ENCODE measurements at regions not wholly inside any gene's neighbourhood (a gene's known extent, or its start where the extent isn't known, plus 50 kb on each side); places are given as distances from the start of the nearest gene placed in this dataset.
"Not testable (repeated sequence)": the region's sequence is repeated elsewhere in the genome, so short reads cannot be mapped to it uniquely, and the experiment has no call there.

GRCh38 chr2:52429171-52429570 is 1338.4 kb upstream of the CHAC2 start:
- intact Hi-C loops (cut with DNase I) = no loop called here
- no peak for DNase-seq

DNA sequence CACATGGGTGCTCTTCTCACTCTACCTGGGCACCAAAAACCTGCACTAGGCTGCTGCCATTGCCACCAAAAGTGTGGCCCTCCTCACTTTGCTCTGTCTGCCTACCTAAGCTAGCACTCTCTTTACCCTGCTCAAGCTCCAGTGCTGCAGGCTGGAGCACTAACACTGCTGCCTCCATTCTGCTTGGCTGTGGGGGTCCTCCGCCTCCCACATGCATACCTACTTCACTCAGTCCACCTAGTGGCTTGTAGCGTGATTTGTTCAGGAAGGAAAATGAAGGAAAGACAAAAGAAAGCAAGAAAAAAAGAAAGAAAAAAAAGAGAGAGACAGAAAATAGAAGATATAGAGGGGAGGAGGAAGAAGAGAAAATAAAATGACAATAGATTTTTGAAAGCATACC is 1339.4 kb upstream of the CHAC2 start:
- intact Hi-C loops (cut with DNase I) = no loop called here
- no peak for DNase-seq

DNA sequence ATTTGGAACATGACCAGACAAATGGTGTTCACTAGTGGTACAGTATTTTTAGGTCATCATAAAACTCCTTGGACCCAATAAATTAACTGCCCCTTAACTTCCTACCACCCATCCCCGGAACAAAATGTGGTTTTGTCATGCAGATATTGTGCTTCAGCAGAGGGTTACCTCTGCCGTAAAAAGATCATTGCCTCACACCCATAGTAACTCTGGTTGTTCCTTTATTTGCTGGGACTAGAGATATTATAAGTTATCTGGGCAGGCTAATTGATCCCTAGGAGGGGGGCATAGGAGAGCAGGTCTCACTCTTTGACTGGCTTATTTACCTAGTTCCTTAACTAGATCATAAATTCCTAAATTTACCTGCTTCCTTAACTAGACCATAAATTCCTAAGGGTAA is 1343.9 kb upstream of the CHAC2 start:
- intact Hi-C loops (cut with DNase I) = no loop called here
- DNase-seq = no peak

DNA sequence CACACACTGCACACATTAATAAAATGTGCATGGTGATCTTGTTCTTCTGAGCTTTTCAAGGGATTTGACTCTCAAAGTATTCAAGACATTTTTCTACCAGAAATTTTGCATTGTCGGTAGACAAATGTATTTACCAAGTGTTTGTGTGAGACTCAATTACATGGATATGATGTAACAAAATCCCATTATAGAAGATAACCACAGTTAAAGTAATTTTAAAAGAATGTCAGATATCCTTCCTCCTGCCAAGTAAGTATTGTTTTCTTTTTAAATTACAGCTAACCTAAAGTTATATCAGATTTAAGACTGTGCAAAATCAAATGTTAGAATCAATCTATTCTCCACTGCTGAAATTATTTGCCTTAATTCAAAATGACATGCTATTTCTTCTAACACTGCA is 1344.5 kb upstream of the CHAC2 start:
- DNase-seq = no peak
- intact Hi-C loops (cut with DNase I) = no loop called here

DNA sequence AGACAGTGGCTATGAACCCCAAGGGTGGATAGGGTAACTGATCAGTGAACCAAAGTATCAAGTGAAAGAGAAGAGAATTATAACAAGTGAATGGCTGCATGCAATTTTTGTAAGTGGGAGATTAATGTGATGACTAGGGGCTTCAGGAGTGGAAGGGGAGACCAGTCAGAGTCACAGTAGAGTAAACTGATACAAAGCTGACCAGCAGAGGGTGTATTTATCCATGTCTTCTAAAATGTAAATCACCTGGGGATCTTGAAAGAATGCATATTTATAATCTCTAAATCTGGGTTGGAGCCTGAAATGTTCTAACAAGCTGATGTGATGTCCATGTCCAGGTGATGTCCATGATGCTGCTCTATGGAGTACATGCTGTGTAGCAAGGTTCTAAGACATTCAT is 1351.3 kb upstream of the CHAC2 start:
- no peak for DNase-seq
- intact Hi-C loops (cut with DNase I) = no loop called here

GRCh38 chr2:52414561-52415295 is 1352.9 kb upstream of the CHAC2 start:
- intact Hi-C loops (cut with DNase I) = no loop called here
- no peak for DNase-seq

- DNase-seq; intact Hi-C loops (cut with DNase I): not testable (repeated sequence)
These were observed 1358.1 kb upstream of the CHAC2 start for GRCh38 chr2:52409308-52410118.

DNA sequence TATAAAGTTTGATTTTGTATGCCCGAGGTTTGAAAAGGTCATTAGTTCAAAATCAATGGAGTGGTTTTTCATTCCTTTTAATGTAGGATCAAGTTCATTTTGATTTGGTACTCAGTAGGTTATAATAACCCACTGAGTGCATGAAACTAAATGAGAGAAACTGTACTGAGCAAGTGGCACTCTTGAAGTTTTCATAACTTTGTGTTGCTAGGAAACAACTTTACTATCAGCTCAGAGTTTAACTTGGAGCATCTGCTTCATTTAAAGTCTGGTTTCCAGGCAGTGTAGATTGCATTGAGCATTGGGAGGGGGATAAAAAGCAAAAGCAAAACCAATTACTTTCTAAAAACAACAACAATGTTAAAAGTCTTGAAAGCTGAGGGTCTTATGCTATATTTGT is 1361.6 kb upstream of the CHAC2 start:
- no peak for DNase-seq
- intact Hi-C loops (cut with DNase I) = no loop called here

GRCh38 chr2:52404866-52405265 is 1362.7 kb upstream of the CHAC2 start:
- DNase-seq = no peak
- intact Hi-C loops (cut with DNase I) = no loop called here

DNA sequence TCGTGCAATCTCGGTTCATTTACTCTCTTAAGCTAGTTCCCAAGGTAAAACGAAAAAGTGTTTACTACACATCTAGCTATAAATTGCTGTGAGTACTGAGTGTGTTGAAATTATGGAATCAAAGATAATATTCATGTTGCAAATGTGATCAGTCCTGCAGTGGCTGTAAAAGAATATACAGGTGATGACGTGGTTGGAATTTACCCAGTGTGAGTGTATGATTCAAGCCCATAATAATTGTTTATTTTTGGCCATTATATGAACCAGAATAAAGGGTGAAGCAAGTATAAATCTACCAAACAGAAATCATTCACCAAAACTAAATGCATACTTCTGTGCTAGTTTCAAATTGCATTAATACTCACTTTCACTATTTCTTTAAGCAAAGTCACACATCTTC is 1363.6 kb upstream of the CHAC2 start:
- intact Hi-C loops (cut with DNase I) = no loop called here
- no peak for DNase-seq

DNA sequence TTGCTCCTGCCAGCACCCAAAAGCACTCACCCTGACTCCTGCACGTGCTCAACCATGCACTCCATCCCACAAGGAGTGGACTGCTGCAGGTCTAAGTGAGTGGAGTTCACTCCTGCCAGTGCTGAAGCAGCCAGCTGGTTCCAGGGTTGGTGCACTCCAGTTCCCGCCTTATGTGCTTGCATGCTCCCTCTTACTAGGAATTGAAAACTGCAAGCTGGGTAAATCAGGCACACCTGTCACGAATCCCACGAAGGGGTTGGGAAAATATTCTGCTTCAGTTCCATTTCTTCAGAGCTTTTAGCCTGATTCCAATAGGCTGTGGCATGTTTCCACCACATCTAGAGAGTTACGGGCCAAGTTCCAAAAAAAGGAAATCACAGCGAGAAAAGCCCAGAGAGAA is 1365.5 kb upstream of the CHAC2 start:
- DNase-seq = no peak
- intact Hi-C loops (cut with DNase I) = no loop called here

GRCh38 chr2:52396836-52397235 is 1364.9 kb upstream of the NRXN1 start:
- no peak for DNase-seq
- intact Hi-C loops (cut with DNase I) = no loop called here

DNA sequence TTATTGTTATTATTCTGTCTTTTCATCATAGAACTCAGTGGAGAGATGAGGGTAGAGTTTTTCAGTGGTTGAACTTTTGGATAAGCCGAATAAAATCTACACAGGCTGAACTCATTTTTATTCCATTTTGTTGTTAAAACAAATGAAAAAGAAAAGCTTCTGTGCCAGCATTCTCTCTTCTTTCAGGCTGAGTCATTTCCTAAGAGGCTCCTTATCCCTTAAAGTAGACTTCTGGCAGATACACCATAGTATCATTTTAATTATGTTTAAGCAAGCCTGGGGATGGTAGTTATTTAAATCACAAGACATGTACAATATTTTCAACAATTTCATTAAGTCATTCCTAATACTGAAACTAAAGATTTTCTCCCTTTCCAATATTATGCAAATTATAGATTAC is 1364.0 kb upstream of the NRXN1 start:
- intact Hi-C loops (cut with DNase I) = no loop called here
- no peak for DNase-seq

DNA sequence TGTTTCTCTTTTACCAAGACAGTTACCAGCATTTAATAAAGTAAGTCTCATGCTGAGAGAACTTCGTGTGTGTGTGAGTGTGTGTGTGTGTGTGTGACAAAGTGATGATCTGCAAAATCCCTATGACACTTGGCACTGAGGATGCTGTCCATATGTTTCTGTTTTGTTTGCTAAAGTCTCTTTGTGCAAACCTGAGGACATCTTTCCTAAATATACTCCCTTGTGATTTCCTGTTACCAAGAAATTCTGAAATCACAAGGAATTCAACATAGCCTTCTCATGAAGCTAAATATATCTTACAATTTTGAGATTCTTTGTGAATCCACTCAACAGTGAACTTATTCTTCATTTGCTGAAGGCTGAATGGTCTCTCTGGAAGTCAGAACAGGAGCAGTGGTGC is 1359.7 kb upstream of the NRXN1 start:
- DNase-seq = no peak
- intact Hi-C loops (cut with DNase I) = no loop called here

DNA sequence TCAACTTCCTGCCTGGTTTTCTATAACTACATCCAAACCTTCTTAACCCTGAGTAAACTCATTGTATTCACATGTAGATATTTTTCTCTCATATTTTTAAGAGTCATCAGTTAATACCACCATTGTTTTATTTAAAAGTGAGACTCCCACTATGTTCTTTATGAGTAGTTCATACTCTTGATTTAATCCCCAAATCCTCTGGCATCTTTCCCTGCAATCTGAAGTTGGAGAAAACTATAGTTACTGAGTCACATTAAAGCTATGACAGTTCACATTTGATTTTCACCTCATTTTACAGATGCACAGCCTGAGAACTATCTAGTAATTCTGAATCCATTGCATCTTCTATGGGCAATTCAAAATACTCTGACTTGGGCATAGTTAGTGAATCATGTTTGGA is 1358.7 kb upstream of the NRXN1 start:
- no peak for DNase-seq
- intact Hi-C loops (cut with DNase I) = no loop called here

GRCh38 chr2:52387937-52388590 is 1356.1 kb upstream of the NRXN1 start:
- intact Hi-C loops (cut with DNase I) = no loop called here
- no peak for DNase-seq

GRCh38 chr2:52386433-52387030 is 1354.6 kb upstream of the NRXN1 start:
- DNase-seq = no peak
- intact Hi-C loops (cut with DNase I) = no loop called here

GRCh38 chr2:52383541-52383940 is 1351.6 kb upstream of the NRXN1 start:
- intact Hi-C loops (cut with DNase I) = no loop called here
- DNase-seq = no peak

DNA sequence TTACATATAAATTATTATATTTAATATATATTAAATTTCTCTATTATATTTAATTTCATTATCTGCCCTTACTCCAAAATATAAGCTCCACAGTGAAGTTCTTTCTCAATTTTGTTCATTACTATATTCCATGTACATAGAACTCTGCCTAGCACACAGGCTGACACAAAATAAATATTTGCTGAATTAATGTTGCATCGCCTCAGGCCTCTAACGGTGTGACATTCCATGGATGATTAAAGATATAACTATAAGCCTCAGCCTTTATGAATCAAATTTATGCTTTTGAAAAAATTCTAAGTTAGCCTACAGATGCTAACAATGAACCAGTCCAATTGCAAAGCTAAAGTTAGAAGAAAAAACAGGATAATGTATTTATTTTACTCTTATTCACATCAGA is 1337.2 kb upstream of the NRXN1 start:
- DNase-seq = no peak
- intact Hi-C loops (cut with DNase I) = no loop called here

GRCh38 chr2:52368141-52368540 is 1336.2 kb upstream of the NRXN1 start:
- intact Hi-C loops (cut with DNase I) = no loop called here
- DNase-seq = no peak
